K562 (cell line): ENCODE measurements at regions not wholly inside any gene's neighbourhood (a gene's known extent, or its start where the extent isn't known, plus 50 kb on each side); places are given as distances from the start of the nearest gene placed in this dataset.

Experiments used
- ATAC-seq: fragments of 200-7000 bp; cut with Tn5 transposase; 3 replicates; pipeline ENCODE4 v1.9.1; 2020; ENCODE audit warnings: moderate library complexity
- BruUV-seq: library from RNA; stranded (reverse); fragments of 400-500 nt; replicated peaks from 2 replicates; lab custom pipeline; 2021; lab: Mats Ljungman, UMichigan
- CTCF ChIA-PET: fragments of 300-600 bp; formaldehyde crosslinking; extraction: SDS; loops from one replicate; lab custom pipeline; 2021; ENCODE audit warnings: low intra/inter-chr PET ratio; lab: Yijun Ruan, JAX
- POLR2A ChIA-PET: fragments of 300-600, 350-650 bp; sonication (Branson Sonifier 250); formaldehyde crosslinking; extraction: SDS; loops from one replicate; lab custom pipeline; 2021; ENCODE audit warnings: antibody characterized with exemption, inconsistent platforms; lab: Yijun Ruan, JAX
- DNase-seq, 4 experiments: peaks; one replicate each; pipeline versions ENCODE4 v3.0.0 to v3.0.0-alpha.2; 2011 to 2018; ENCODE audit warnings: low spot score in 3 of 4, mixed read lengths in 3 of 4; ENCODE audit errors: extremely low read depth in 1 of 4
- FAIRE-seq: peaks from 2 replicates; lab custom pipeline; 2011; peaks lifted over from hg19 to GRCh38; lab: Jason Lieb, UNC
- H2AFZ ChIP-seq: 2 replicates; pipeline ENCODE4 v1.6.0; 2011; ENCODE audit warnings: low read depth, low read length, control low read depth, inconsistent platforms
- H3K27ac ChIP-seq: fragments of 200-600 bp; 3 replicates; pipeline ENCODE4 v1.8.0; 2011; ENCODE audit warnings: low read depth, mild to moderate bottlenecking, control low read depth, inconsistent platforms, low read length, moderate library complexity, mixed read lengths; ENCODE audit errors: extremely low read depth
- H3K27me3 ChIP-seq, 2 experiments: fragments of 300-600 bp in 1 of 2; 2 replicates in 1 of 2; 3 replicates in 1 of 2; pipeline versions ENCODE4 v1.6.0 to v1.8.0; 2011; ENCODE audit warnings: inconsistent platforms in 2 of 2, low read length in 2 of 2, mild to moderate bottlenecking in 1 of 2, mixed read lengths in 1 of 2, moderate library complexity in 1 of 2; ENCODE audit not compliant: control insufficient read depth in 2 of 2, insufficient read depth in 2 of 2
- H3K36me3 ChIP-seq: fragments of 300-600 bp; 3 replicates; pipeline ENCODE4 v1.8.0; 2011; ENCODE audit warnings: mild to moderate bottlenecking, low read length, inconsistent platforms; ENCODE audit not compliant: control insufficient read depth, insufficient read depth
- H3K4me1 ChIP-seq, 2 experiments: fragments of 200-600 bp in 1 of 2; replicated peaks in 1 of 2; 2 replicates in 1 of 2; 3 replicates in 1 of 2; pipeline versions ENCODE4 v1.5.1 to v1.8.0; 2011; ENCODE audit warnings: inconsistent platforms in 2 of 2, low read length in 2 of 2, mild to moderate bottlenecking in 1 of 2, mixed read lengths in 1 of 2, moderate library complexity in 1 of 2; ENCODE audit not compliant: control insufficient read depth in 2 of 2, insufficient read depth in 2 of 2
- H3K4me2 ChIP-seq: 2 replicates; pipeline ENCODE4 v1.6.1; 2011; ENCODE audit warnings: low read length, control low read depth, inconsistent platforms, mixed read lengths; ENCODE audit not compliant: insufficient read depth
- H3K4me3 ChIP-seq: fragments of 200-600 bp; sonication (generic), shearing (Covaris generic); 2 replicates; pipeline ENCODE4 v1.5.1; 2016; ENCODE audit warnings: control low read depth, inconsistent platforms
- H3K79me2 ChIP-seq: fragments of 200-600 bp; 3 replicates; pipeline ENCODE4 v1.8.0; 2011; ENCODE audit warnings: low read length, inconsistent platforms; ENCODE audit not compliant: control insufficient read depth, insufficient read depth
- H3K9ac ChIP-seq, 2 experiments: 2 replicates each; pipeline versions ENCODE4 v1.6.0 to v1.6.1; 2011; ENCODE audit warnings: low read depth in 2 of 2, low read length in 2 of 2, control low read depth in 1 of 2, inconsistent platforms in 1 of 2, mild to moderate bottlenecking in 1 of 2, mixed read lengths in 1 of 2; ENCODE audit not compliant: insufficient read depth in 1 of 2
- H3K9me1 ChIP-seq: one replicate; pipeline ENCODE4 v1.6.0; 2011; ENCODE audit warnings: inconsistent platforms, mild to moderate bottlenecking, low read length, moderate library complexity; ENCODE audit not compliant: control insufficient read depth, insufficient read depth
- H3K9me3 ChIP-seq: replicated peaks from 2 replicates; pipeline ENCODE4 v1.5.1; 2011; ENCODE audit warnings: low read depth, low read length, inconsistent platforms; ENCODE audit not compliant: control insufficient read depth, insufficient read depth
- H4K20me1 ChIP-seq: replicated peaks from 2 replicates; pipeline ENCODE4 v1.6.1; 2011; ENCODE audit warnings: low read length, inconsistent platforms, mixed read lengths; ENCODE audit not compliant: control insufficient read depth, insufficient read depth
- AFF1 ChIP-seq, 2 experiments: fragments of 450-650 bp; IDR thresholded peaks; 2 replicates each; pipeline ENCODE4 v1.6.1; 2018; ENCODE audit warnings: mild to moderate bottlenecking in 2 of 2, low read depth in 1 of 2; ENCODE audit not compliant: partially characterized antibody in 2 of 2
- CBFA2T2 ChIP-seq: fragments of 450-650 bp; conservative IDR thresholded peaks from 2 replicates; pipeline ENCODE4 v1.6.1; 2017; ENCODE audit warnings: mild to moderate bottlenecking
- ERF ChIP-seq: fragments of 450-650 bp; formaldehyde crosslinking; IDR thresholded peaks from 2 replicates; pipeline ENCODE4 v1.4.0; 2020; ENCODE audit warnings: mild to moderate bottlenecking, mixed read lengths
- L3MBTL2 ChIP-seq: fragments of 450-650 bp; IDR thresholded peaks from 2 replicates; pipeline ENCODE4 v1.6.1; 2016; ENCODE audit warnings: mild to moderate bottlenecking, moderate library complexity
- MEF2A ChIP-seq: IDR thresholded peaks from 2 replicates; pipeline ENCODE4 v1.6.1; 2011; ENCODE audit warnings: low read depth, mild to moderate bottlenecking, low read length, moderate library complexity; ENCODE audit not compliant: control insufficient read depth
- MITF ChIP-seq: IDR thresholded peaks from 2 replicates; pipeline ENCODE4 v1.6.1; 2014; ENCODE audit warnings: antibody characterized with exemption
- PML ChIP-seq: IDR thresholded peaks from 2 replicates; pipeline ENCODE4 v1.6.1; 2012; ENCODE audit warnings: low read length, inconsistent platforms
- PTBP1 ChIP-seq: fragments of 200-400 bp; formaldehyde crosslinking; IDR thresholded peaks from 2 replicates; pipeline ENCODE4 v1.6.1; 2017; ENCODE audit warnings: low read depth, low read length
- SREBF1 ChIP-seq: fragments of 150-350 bp; IDR thresholded peaks from 2 replicates; pipeline ENCODE4 v1.6.1; 2014; ENCODE audit warnings: antibody characterized with exemption, low read depth, low read length, borderline replicate concordance
- ZFP91 ChIP-seq: sonication (generic); formaldehyde crosslinking; IDR thresholded peaks from 2 replicates; pipeline ENCODE4 v1.8.0; 2022; ENCODE audit warnings: mild to moderate bottlenecking, missing genetic modification reagents
- ZNF253 ChIP-seq: fragments of 250-450 bp; sonication (Bioruptor Pico); conservative IDR thresholded peaks from 2 replicates; pipeline ENCODE4 v1.6.1; 2021; ENCODE audit warnings: mild to moderate bottlenecking
- ZNF408 ChIP-seq: fragments of 250-450 bp; sonication (Bioruptor Pico); IDR thresholded peaks from 2 replicates; pipeline ENCODE4 v1.4.0; 2020; ENCODE audit warnings: low read depth, mild to moderate bottlenecking, moderate library complexity
- ZNF511 ChIP-seq: sonication (generic); formaldehyde crosslinking; IDR thresholded peaks from 2 replicates; pipeline ENCODE4 v1.8.0; 2022; ENCODE audit warnings: mild to moderate bottlenecking, missing genetic modification reagents
- ZNF830 ChIP-seq: fragments of 250-450 bp; sonication (Bioruptor Pico); IDR thresholded peaks from 2 replicates; pipeline ENCODE4 v1.5.0; 2021; ENCODE audit warnings: mild to moderate bottlenecking
- WGBS: fragments of 100-300 bp; shearing (Covaris generic); methylation state at CpG from one replicate; pipeline ENCODE4 v1.1.6; 2016; ENCODE audit warnings: low coverage, mixed read lengths; ENCODE audit not compliant: insufficient coverage; ENCODE audit errors: missing lambda C conversion rate; 5-methylcytosine and 5-hydroxymethylcytosine counted together
- in situ Hi-C: fragments of 300-500 bp; cut with MboI; formaldehyde crosslinking; loops from 4 replicates; pipeline ENCODE4 v1.15.0; 2018; ENCODE audit warnings: inconsistent platforms, mixed read lengths
- intact Hi-C: fragments of 100-400 bp; cut with micrococcal nuclease; formaldehyde crosslinking; loops from 2 replicates; pipeline ENCODE4 v1.14.2; 2022

GRCh38 chr9:88724331-88724730, 189.4 kb downstream of the NXNL2 start (continued):
- no peak for TF ChIP-seq ZNF830
- no peak for TF ChIP-seq PTBP1
- TF ChIP-seq CBFA2T2: no peak

GRCh38 chr9:88725300-88726019, 190.5 kb downstream of the NXNL2 start:
- H3K79me2 ChIP-seq: no peaks in the 10 kb centered on the region
- no peaks in the 10 kb centered on the region for H3K9me3 ChIP-seq
- no TSS peak for BruUV-seq
- H4K20me1 ChIP-seq: no peaks in the 10 kb centered on the region
- no peak for DNase-seq
- no peak overlapping the region for H3K4me2 ChIP-seq
- H3K36me3 ChIP-seq: no peaks in the 10 kb centered on the region
- ChIA-PET POLR2A (no interaction called here), CTCF (no interaction called here)
- no peak overlapping the region for H3K27ac ChIP-seq
- H3K4me3 ChIP-seq: no peak overlapping the region
- in situ Hi-C loops: no loop called here
- intact Hi-C loops: no loop called here
- H3K9ac ChIP-seq: no peak overlapping the region
- H2AFZ ChIP-seq: no peak overlapping the region
- H3K9me1 ChIP-seq: no peaks in the 10 kb centered on the region
- no peak for FAIRE-seq
- ATAC-seq: no peak
- no peaks in the 10 kb centered on the region for H3K4me1 ChIP-seq
- no peaks in the 10 kb centered on the region for H3K27me3 ChIP-seq
- 13% methylated on average over 3 of the region's 3 CpGs for WGBS
- TF ChIP-seq MITF: no peak
- TF ChIP-seq AFF1 (IDR thresholded peaks at IDR 0.05; ENCODE audit: low read depth in 1 of 2, partially characterized antibody in 2 of 2): no peak
- TF ChIP-seq ZNF511 (CRISPR knock-in tag): no peak
- no peak for TF ChIP-seq PML
- TF ChIP-seq ZNF408 (CRISPR knock-in tag): no peak
- no peak for TF ChIP-seq ERF (CRISPR knock-in tag)
- TF ChIP-seq MEF2A: no peak
- TF ChIP-seq L3MBTL2: no peak
- no peak for TF ChIP-seq ZFP91 (CRISPR knock-in tag)
- no peak for TF ChIP-seq SREBF1
- no peak for TF ChIP-seq ZNF253 (CRISPR knock-in tag)
